Activated CD8-positive, alpha-beta T cell treated with anti-CD3 and anti-CD28 coated beads for 36 hours (primary cell): ENCODE measurements at regions not wholly inside any gene's neighbourhood (a gene's known extent, or its start where the extent isn't known, plus 50 kb on each side); places are given as distances from the start of the nearest gene placed in this dataset.

Experiments used
- ATAC-seq: fragments of 200-7000 bp; cut with Tn5 transposase; one replicate; pipeline ENCODE4 v1.10.0; 2021; ENCODE audit warnings: mild to moderate bottlenecking, moderate library complexity
- CTCF ChIA-PET: fragments of 350-600 bp; sonication (Branson Sonifier 250); formaldehyde crosslinking; loops from one replicate; lab custom pipeline; 2021; ENCODE audit warnings: antibody characterized with exemption; lab: Charles Lee
- POLR2A ChIA-PET: fragments of 350-600 bp; sonication (Branson Sonifier 250); formaldehyde crosslinking; loops from one replicate; lab custom pipeline; 2021; ENCODE audit warnings: antibody characterized with exemption; lab: Charles Lee
- DNase-seq: peaks from one replicate; pipeline ENCODE4 v3.0.0-alpha.2; 2020
- H3K27ac Mint-ChIP-seq: one replicate; pipeline ENCODE4 v1.8.0; 2021; ENCODE audit warnings: mild to moderate bottlenecking, mixed read lengths
- H3K27me3 Mint-ChIP-seq: one replicate; pipeline ENCODE4 v1.8.0; 2021; ENCODE audit warnings: mixed read lengths
- H3K36me3 Mint-ChIP-seq: one replicate; pipeline ENCODE4 v1.8.0; 2021; ENCODE audit warnings: low read depth, mixed read lengths
- H3K4me1 Mint-ChIP-seq: one replicate; pipeline ENCODE4 v1.8.0; 2021; ENCODE audit warnings: low read depth, mixed read lengths
- H3K4me3 Mint-ChIP-seq: one replicate; pipeline ENCODE4 v1.8.0; 2021; ENCODE audit warnings: mild to moderate bottlenecking, moderate library complexity, mixed read lengths
- H3K9me3 Mint-ChIP-seq: one replicate; pipeline ENCODE4 v1.8.0; 2021; ENCODE audit warnings: mixed read lengths
- CTCF ChIP-seq: fragments of 200-600 bp; IDR thresholded peaks from one replicate; pipeline ENCODE4 v1.8.0; 2022; ENCODE audit warnings: antibody characterized with exemption, mild to moderate bottlenecking
- intact Hi-C: fragments of 100-400 bp; cut with micrococcal nuclease; formaldehyde crosslinking; loops from one replicate; pipeline ENCODE4 v1.10.0; 2022

DNA sequence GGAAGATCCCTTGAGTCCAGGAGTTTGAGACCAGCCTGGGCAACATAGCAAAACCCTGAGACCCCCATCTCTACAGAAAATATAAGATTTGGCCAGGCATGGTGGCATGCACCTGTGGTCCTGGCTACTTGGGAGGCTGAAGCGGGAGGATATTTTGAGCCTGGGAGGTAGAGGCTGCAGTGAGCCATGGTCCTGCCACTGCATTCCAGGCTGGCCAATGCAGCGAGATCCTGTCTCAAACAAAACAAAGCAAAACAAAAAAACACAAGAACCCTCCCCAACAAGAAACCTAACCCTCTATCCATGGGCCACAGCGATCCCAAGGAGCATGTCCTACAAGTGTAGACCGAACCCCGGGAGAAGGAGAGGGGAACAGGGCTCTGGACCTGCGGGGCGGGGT, 133.3 kb downstream of the MGAT5B start:
- Mint-ChIP-seq H3K4me1 (peaks cover 29% of the 10 kb centered on the region), H3K9me3 (no peaks in the 10 kb centered on the region), H3K27me3 (no peaks in the 10 kb centered on the region), H3K27ac (no peak overlapping the region), H3K4me3 (no peak overlapping the region), H3K36me3 (no peaks in the 10 kb centered on the region)
- ChIA-PET POLR2A (no interaction called here), CTCF (no interaction called here)
- no peak for TF ChIP-seq CTCF
- DNase-seq, result no peak
- ATAC-seq, result no peak
- intact Hi-C loops, result no loop called here

GRCh38 chr17:77002103-77003045, 134.2 kb downstream of the MGAT5B start:
- no peak for TF ChIP-seq CTCF
- Mint-ChIP-seq H3K4me1 (peaks cover 23% of the 10 kb centered on the region), H3K27me3 (no peaks in the 10 kb centered on the region), H3K4me3 (no peak overlapping the region), H3K27ac (no peak overlapping the region), H3K9me3 (no peaks in the 10 kb centered on the region), H3K36me3 (no peaks in the 10 kb centered on the region)
- ATAC-seq, result no peak
- POLR2A ChIA-PET, result no interaction called here
- intact Hi-C loops, result no loop called here
- CTCF ChIA-PET, result interaction anchor here (1.6 kb wide), 1 partner anchor 10 kb away, joined by 6 read pairs; no protein-coding TSS in a partner anchor
- no peak for DNase-seq

DNA sequence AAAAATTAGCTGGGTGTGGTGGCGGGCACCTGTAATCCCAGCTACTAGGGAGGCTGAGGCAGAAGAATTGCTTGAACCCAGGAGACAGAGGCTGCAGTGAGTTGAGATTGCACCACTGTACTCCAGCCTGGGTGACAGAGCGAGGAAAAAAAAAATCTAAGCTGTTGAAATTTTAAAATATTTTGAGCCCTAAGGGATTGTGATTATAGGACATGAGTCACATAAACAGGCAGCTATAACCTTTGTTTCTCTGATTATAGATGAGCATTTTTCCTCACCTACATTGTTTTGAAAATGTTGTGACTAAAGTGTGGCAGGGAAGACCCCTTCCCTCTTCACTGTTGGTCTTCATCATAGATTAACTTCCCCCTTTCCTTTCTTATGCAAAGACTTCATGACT, 135.5 kb downstream of the MGAT5B start:
- H3K27ac Mint-ChIP-seq, result no peak overlapping the region
- H3K36me3 Mint-ChIP-seq, result no peaks in the 10 kb centered on the region
- H3K4me1 Mint-ChIP-seq, result peaks cover 9% of the 10 kb centered on the region
- POLR2A ChIA-PET, result no interaction called here
- no peak for TF ChIP-seq CTCF
- intact Hi-C loops, result no loop called here
- H3K9me3 Mint-ChIP-seq, result no peaks in the 10 kb centered on the region
- ATAC-seq (no peak), DNase-seq (no peak)
- no peak overlapping the region for H3K4me3 Mint-ChIP-seq
- H3K27me3 Mint-ChIP-seq, result no peaks in the 10 kb centered on the region
- CTCF ChIA-PET, result interaction anchor here (0.6 to 1.6 kb wide), 2 partner anchors 9 to 174 kb away, joined by 3 to 6 read pairs; no protein-coding TSS in a partner anchor

- DNase-seq (no peak), ATAC-seq (no peak)
- CTCF ChIA-PET, result interaction anchor here (2.6 to 4.6 kb wide), 2 partner anchors 38 to 50 kb away, joined by 6 to 23 read pairs; no protein-coding TSS in a partner anchor
- Mint-ChIP-seq H3K4me1 (no peaks in the 10 kb centered on the region), H3K36me3 (no peaks in the 10 kb centered on the region), H3K27ac (no peak overlapping the region), H3K9me3 (peaks cover 3% of the 10 kb centered on the region), H3K4me3 (no peak overlapping the region), H3K27me3 (no peaks in the 10 kb centered on the region)
- TF ChIP-seq CTCF, result no peak
- POLR2A ChIA-PET, result interaction anchor here (1.1 kb wide), 1 partner anchor 35 kb away, joined by 4 read pairs; no protein-coding TSS in a partner anchor
- intact Hi-C loops, result no loop called here
These were observed 133.7 kb upstream of the SEC14L1 start for GRCh38 chr17:77006971-77007649.

DNA sequence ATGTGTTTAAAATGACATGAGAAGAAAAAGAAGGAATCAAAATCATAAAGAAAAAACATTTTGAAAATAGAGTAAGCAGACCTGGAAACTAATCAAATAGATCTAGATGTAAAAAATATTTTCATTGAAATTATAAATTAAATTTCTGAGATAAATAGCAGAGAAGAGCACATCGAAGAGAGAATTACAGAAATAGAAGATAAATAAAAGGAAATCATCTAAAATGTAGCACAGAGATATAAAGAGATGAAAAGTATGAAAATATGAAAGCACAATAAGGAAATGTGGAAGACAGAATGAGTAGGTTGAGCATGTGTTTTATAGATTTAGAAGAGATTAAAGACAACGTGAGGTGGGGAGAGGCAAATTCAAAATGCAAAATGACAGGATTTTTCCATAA, 130.9 kb upstream of the SEC14L1 start:
- ChIA-PET POLR2A (no interaction called here), CTCF (interaction anchor here (1.0 to 1.2 kb wide), 2 partner anchors 46 to 142 kb away, joined by 5 to 6 read pairs; no protein-coding TSS in a partner anchor)
- intact Hi-C loops, result no loop called here
- H3K36me3 Mint-ChIP-seq, result no peaks in the 10 kb centered on the region
- no peak overlapping the region for H3K4me3 Mint-ChIP-seq
- no peaks in the 10 kb centered on the region for H3K27me3 Mint-ChIP-seq
- H3K27ac Mint-ChIP-seq, result no peak overlapping the region
- ATAC-seq (no peak), DNase-seq (no peak)
- no peak for TF ChIP-seq CTCF
- H3K9me3 Mint-ChIP-seq, result peaks cover 3% of the 10 kb centered on the region
- H3K4me1 Mint-ChIP-seq, result no peaks in the 10 kb centered on the region
